ENCODE measurements at regions not wholly inside any gene's neighbourhood (a gene's known extent, or its start where the extent isn't known, plus 50 kb on each side); places are given as distances from the start of the nearest gene placed in this dataset.

DNA sequence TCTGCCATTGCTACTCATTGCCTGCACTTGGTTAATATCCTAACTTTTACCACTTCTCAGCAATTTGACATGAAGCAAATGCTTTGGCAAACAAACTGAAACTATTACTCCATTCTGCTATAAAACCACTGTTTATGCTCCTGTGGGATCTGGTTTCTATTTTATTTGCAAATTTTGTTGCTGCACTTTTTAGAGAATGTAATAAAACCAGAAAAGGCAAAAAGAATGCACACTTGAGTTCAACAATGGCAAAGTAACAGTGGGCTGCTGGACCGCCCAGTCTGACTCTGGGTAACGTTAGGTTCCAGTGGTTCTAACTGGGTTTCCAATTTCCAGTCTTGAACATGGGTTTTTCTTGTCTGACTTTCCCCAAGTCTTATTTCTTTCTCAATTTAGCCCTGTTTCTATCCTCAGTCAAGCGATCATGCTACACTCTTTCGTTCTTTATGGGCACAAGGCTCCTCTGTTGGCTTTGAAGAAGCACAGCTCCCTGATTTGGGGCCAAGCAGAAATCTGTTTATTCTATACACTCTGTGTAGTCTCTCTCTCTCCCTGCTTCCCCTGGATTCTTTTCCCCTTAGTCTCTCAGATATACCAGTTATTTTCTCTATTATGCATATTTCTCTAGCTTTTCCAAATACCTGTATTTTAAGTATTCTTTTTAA lies 129.2 kb upstream of the FAM3C start:
- Mint-ChIP-seq H3K4me3 (no peak overlapping the region), H3K27me3 (ENCODE audit: low read depth) (no peaks in the 10 kb centered on the region), H3K4me1 (ENCODE audit: low read depth) (peaks cover 5% of the 10 kb centered on the region), H3K27ac (no peak overlapping the region), H3K36me3 (ENCODE audit: low read depth) (no peaks in the 10 kb centered on the region), H3K9me3 (no peaks in the 10 kb centered on the region)
- intact Hi-C loops (cut with micrococcal nuclease), result no loop called here
- DNase-seq, result no peak
- CTCF ChIA-PET, result interaction anchor here (0.9 kb wide), 2 partner anchors 13 to 22 kb away, joined by 3 read pairs; no protein-coding TSS in a partner anchor

DNA sequence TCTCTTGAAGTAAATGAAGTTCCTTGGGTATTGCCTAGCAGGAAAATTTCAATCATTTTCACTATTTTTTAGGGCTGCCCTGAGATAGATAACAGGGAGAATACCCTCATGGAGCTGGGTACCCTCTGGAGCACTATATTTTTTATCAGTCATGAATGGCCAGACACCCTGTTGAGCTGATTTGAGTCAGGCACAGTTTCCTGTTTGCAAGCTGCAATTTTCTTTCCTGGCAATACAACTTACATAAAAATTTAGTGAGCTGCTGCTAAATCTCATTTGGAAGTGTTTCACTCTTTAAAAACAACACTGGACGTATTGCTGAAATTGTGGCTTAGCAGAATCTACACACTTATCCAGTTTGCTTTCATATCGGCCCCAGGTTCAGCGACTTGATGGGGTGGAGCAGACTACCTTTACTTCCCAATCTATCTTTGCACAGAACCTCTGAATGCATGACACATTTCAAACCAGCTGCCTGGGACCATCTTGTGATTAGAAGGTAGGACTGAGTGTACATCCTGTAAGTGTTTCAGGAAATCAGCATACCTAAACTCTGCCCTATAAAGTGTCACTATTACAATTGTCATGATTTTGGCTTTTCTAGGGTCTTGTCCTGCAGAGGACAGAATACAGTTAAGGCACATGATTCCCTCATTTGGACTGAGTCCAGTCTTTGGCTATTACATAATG lies 125.7 kb upstream of the FAM3C start:
- no peaks in the 10 kb centered on the region for H3K9me3 Mint-ChIP-seq
- no peaks in the 10 kb centered on the region for H3K36me3 Mint-ChIP-seq (ENCODE audit: low read depth)
- no peak overlapping the region for H3K27ac Mint-ChIP-seq
- CTCF ChIA-PET, result interaction anchor here (0.6 to 1.1 kb wide), 2 partner anchors 42 to 480 kb away, joined by 3 read pairs; no protein-coding TSS in a partner anchor
- intact Hi-C loops (cut with micrococcal nuclease), result no loop called here
- DNase-seq, result no peak
- no peak overlapping the region for H3K4me3 Mint-ChIP-seq
- H3K4me1 Mint-ChIP-seq (ENCODE audit: low read depth), result no peaks in the 10 kb centered on the region
- no peaks in the 10 kb centered on the region for H3K27me3 Mint-ChIP-seq (ENCODE audit: low read depth)

DNA sequence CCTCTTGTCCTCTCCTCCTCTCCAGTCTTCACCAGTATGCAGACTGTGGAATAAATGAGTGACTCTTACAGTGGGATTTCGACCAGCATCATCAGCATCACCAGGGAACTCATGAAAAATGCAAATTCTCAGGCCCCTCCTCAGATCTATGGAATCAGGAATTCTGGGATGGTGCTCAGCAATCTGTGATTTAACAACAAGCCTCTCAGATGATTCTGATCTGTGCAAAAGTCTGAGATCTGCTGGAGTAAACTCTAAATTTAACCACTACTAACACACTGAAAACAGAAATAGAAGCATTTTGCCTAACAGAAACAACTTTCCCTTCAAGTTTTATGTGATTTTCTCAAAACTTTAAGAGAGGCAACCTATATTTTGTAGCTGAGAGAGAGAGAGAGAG lies 124.8 kb upstream of the FAM3C start:
- CTCF ChIA-PET, result no interaction called here
- Mint-ChIP-seq H3K27me3 (ENCODE audit: low read depth) (no peaks in the 10 kb centered on the region), H3K4me3 (no peak overlapping the region), H3K27ac (no peak overlapping the region), H3K36me3 (ENCODE audit: low read depth) (no peaks in the 10 kb centered on the region), H3K9me3 (no peaks in the 10 kb centered on the region), H3K4me1 (ENCODE audit: low read depth) (no peaks in the 10 kb centered on the region)
- DNase-seq, result no peak
- intact Hi-C loops (cut with micrococcal nuclease), result no loop called here

DNA sequence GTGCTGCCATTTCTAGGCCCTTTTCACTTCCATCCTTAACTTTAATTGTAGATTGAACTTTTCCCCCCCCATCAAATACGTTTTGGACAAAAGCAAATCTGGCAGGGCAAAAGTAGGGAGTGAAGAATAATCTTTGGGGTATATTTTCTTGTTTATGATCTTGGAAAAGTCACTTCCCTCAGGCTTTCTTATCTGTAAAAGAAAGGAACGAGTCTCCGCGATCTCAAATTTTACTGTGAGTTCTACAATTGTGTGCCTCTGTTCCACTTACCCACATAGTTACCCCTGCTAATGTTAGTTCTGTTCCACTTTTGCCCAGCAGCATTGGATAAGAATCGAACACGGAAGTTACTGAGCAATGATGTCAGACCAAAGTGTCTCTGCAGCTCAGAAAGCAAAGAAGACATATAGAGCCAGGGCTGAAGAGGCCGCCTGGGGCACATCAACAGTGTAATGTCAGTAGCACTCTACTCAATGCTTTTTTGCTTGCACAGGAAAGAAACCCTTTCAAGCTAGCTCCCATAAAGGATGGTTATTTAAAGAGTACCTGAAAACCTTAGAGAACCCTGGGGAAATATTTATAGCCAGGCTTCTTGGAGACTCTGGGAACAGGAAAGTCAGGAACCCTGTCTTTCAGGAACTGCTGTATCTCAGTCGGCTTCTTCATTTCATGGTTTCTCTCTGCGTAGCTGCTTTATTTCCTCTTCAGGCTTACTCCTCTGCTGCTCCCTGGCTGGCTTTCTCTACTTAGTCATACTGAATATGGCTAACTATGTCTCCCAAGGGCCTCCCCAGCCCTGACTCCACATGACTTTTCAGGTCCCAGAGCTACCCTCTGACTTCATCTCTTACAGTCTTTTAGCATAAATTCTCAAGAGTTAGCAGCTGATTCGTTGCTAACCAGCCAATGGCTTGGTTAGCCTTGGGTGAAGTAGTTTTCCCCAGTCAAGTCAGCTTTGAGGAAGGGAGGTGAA lies 123.7 kb upstream of the FAM3C start:
- no peaks in the 10 kb centered on the region for H3K36me3 Mint-ChIP-seq (ENCODE audit: low read depth)
- H3K27ac Mint-ChIP-seq, result no peak overlapping the region
- CTCF ChIA-PET, result interaction anchor here (0.6 to 1.5 kb wide), 2 partner anchors 131 to 155 kb away, joined by 3 read pairs; no protein-coding TSS in a partner anchor
- H3K4me3 Mint-ChIP-seq, result no peak overlapping the region
- intact Hi-C loops (cut with micrococcal nuclease), result no loop called here
- no peaks in the 10 kb centered on the region for H3K9me3 Mint-ChIP-seq
- DNase-seq, result no peak
- H3K27me3 Mint-ChIP-seq (ENCODE audit: low read depth), result no peaks in the 10 kb centered on the region
- H3K4me1 Mint-ChIP-seq (ENCODE audit: low read depth), result no peaks in the 10 kb centered on the region

DNA sequence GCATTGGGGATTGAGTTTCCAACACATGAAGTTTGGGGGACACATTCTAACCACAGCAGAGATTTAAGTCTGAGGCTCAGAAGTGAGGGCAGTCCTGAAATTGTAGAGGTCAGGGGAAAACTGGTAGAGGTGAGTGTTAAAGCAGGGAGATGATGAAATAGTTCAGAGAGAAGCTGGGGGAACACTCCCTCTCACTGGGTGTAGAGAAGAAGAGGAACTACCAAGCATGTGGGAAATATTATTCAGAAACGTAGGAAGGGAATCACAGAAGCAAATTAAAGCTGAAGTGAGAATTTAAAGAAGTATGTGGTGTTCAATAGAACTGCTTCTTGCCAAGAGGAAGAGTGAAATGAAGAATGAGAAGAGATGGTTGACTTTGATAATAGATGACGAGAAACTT lies 121.5 kb upstream of the FAM3C start:
- CTCF ChIA-PET, result interaction anchor here (1.2 kb wide), 2 partner anchors 10 to 150 kb away, joined by 4 read pairs; no protein-coding TSS in a partner anchor
- H3K4me3 Mint-ChIP-seq, result no peak overlapping the region
- H3K27ac Mint-ChIP-seq, result no peak overlapping the region
- no peaks in the 10 kb centered on the region for H3K36me3 Mint-ChIP-seq (ENCODE audit: low read depth)
- no peaks in the 10 kb centered on the region for H3K27me3 Mint-ChIP-seq (ENCODE audit: low read depth)
- DNase-seq, result no peak
- intact Hi-C loops (cut with micrococcal nuclease), result no loop called here
- no peaks in the 10 kb centered on the region for H3K4me1 Mint-ChIP-seq (ENCODE audit: low read depth)
- no peaks in the 10 kb centered on the region for H3K9me3 Mint-ChIP-seq

DNA sequence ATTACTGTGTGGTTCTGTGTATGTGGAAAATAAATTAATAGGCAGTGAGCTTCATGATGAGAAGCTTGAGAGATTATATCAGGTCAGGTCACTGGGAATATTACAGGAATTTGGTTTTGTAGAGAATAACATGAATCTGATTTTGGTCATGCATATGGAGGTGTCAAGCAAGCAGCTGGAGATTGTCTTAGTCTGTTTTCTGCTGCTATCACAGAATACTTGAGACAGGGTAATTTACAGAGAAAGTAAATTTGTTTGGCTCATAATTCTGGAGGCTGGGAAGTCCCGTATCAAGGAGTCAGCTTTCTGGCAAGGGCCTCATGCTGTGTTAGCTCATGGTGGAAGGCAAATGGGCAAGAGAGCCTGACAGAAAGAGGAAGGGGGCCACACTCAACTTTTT lies 120.7 kb upstream of the FAM3C start:
- intact Hi-C loops (cut with micrococcal nuclease), result no loop called here
- H3K9me3 Mint-ChIP-seq, result peaks cover 1% of the 10 kb centered on the region
- CTCF ChIA-PET, result interaction anchor here (1.2 kb wide), 2 partner anchors 9 to 150 kb away, joined by 4 read pairs; no protein-coding TSS in a partner anchor
- DNase-seq, result no peak
- peaks cover 2% of the 10 kb centered on the region for H3K27me3 Mint-ChIP-seq (ENCODE audit: low read depth)
- H3K27ac Mint-ChIP-seq, result no peak overlapping the region
- H3K36me3 Mint-ChIP-seq (ENCODE audit: low read depth), result no peaks in the 10 kb centered on the region
- no peak overlapping the region for H3K4me3 Mint-ChIP-seq
- H3K4me1 Mint-ChIP-seq (ENCODE audit: low read depth), result no peaks in the 10 kb centered on the region

DNA sequence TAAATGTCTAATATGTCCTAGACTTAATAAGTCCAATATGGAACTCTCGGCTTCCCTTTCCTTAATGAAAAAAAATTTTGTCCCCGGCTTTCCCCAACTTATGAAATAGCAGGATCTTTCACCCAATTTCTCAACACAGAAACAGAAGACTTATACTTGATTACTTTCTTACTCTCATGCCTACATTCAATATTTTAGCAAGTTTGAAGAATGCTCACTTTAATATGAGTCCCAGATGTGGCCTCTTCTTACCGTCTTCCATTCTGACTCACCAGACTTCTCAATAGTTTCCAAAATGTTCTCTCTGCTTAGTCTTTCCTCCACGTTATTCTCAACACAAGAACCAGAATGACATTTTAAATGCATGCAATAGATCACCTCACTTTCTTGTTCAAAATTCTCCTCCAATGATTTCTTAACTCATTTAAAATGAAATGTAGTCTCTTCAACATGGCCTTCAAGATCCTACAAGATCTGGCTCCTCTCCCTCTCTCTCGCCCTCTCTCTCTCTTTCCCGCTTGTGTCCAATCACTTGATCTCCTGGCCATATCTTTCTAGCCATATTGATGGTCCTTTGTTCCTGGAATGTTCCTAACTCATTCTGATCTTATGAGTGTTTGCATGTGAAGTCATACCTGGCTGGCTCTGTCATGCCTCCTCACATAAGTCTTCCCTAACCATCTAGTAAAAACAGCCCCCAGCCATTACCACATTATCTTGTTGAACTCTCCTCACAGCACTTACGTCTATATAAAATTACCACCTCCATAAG lies 119.7 kb upstream of the FAM3C start:
- Mint-ChIP-seq H3K27me3 (ENCODE audit: low read depth) (peaks cover 2% of the 10 kb centered on the region), H3K27ac (no peak overlapping the region), H3K4me3 (no peak overlapping the region), H3K9me3 (peaks cover 6% of the 10 kb centered on the region), H3K36me3 (ENCODE audit: low read depth) (no peaks in the 10 kb centered on the region), H3K4me1 (ENCODE audit: low read depth) (no peaks in the 10 kb centered on the region)
- intact Hi-C loops (cut with micrococcal nuclease), result no loop called here
- CTCF ChIA-PET, result interaction anchor here (0.9 kb wide), 1 partner anchor 149 kb away, joined by 3 read pairs; no protein-coding TSS in a partner anchor
- DNase-seq, result no peak

DNA sequence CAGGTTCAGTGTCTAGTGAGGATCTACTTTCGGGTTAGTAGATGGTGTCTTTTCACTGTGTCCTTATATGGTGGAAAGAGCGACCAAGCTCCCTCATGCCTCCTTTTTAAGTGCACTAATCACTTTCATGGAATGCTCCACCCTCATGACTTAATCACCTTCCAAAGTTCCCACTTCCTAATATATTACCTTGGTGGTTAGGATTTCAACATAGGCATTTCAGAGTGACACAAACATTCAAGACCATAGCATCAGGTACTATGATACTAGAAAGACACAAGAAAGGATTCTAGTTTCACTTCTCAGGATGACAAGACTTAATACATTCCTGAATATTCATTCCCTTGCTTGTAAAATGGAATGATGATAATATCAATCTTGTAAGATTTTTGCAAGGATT lies 119.1 kb upstream of the FAM3C start:
- intact Hi-C loops (cut with micrococcal nuclease), result no loop called here
- no peak overlapping the region for H3K4me3 Mint-ChIP-seq
- H3K4me1 Mint-ChIP-seq (ENCODE audit: low read depth), result no peaks in the 10 kb centered on the region
- CTCF ChIA-PET, result interaction anchor here (0.8 to 0.9 kb wide), 2 partner anchors 112 to 149 kb away, joined by 3 read pairs; no protein-coding TSS in a partner anchor
- no peaks in the 10 kb centered on the region for H3K36me3 Mint-ChIP-seq (ENCODE audit: low read depth)
- H3K9me3 Mint-ChIP-seq, result peaks cover 12% of the 10 kb centered on the region
- no peak for DNase-seq
- H3K27ac Mint-ChIP-seq, result no peak overlapping the region
- H3K27me3 Mint-ChIP-seq (ENCODE audit: low read depth), result peaks cover 2% of the 10 kb centered on the region

DNA sequence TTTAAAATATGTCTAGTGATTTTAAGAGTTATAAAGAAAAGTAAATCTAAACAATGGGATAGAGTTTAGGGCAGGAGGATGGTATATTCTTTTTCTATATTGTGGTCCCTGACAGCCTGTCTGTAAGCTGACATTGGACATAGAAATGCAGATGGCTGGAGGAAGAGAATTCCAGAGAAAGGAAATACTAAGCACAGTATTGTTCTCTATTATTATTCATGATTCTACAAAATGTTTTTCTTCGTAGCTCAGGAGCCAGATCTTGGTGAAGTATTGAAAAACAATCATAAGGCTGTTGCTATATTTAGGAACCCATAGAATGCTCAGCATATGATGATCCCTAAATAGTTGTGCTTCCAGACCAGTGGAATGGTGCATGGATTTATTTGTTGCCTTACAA lies 117.0 kb upstream of the FAM3C start:
- DNase-seq, result no peak
- no peaks in the 10 kb centered on the region for H3K4me1 Mint-ChIP-seq (ENCODE audit: low read depth)
- no peak overlapping the region for H3K4me3 Mint-ChIP-seq
- H3K9me3 Mint-ChIP-seq, result peaks cover 16% of the 10 kb centered on the region
- CTCF ChIA-PET, result no interaction called here
- intact Hi-C loops (cut with micrococcal nuclease), result no loop called here
- H3K36me3 Mint-ChIP-seq (ENCODE audit: low read depth), result no peaks in the 10 kb centered on the region
- H3K27me3 Mint-ChIP-seq (ENCODE audit: low read depth), result peaks cover 6% of the 10 kb centered on the region
- no peak overlapping the region for H3K27ac Mint-ChIP-seq

DNA sequence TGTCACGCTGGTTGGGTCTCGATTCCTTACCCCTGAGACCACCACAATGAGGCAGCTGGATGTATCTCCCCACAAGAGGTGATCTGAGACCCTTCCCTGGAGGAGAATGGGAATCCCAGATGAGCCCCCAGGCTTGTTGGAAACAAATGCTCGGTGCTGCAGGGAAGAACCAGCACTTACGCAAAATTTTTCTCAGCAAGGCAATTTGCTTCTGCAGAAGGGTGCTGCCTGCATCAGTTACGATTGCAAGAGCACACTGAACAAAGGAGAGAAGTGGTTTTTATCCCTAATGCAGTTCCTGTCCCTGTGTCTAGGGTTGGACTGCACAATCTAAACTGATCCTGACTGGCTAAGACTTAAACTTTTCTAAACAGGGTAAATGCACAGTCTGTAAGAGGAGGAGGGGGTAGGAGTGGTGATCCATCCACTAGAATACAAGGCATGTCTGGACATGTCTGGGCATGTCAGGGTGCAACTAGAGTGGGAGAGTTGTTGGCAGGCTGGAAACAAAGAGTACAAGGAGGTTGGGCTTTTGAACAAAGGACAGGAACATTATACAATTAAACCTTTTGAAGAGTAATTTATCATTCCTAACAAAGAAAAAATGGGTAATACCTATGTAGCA lies 114.9 kb upstream of the FAM3C start:
- CTCF ChIA-PET, result no interaction called here
- H3K4me3 Mint-ChIP-seq, result no peak overlapping the region
- no peak for DNase-seq
- peaks cover 25% of the 10 kb centered on the region for H3K9me3 Mint-ChIP-seq
- no peaks in the 10 kb centered on the region for H3K36me3 Mint-ChIP-seq (ENCODE audit: low read depth)
- no peak overlapping the region for H3K27ac Mint-ChIP-seq
- H3K27me3 Mint-ChIP-seq (ENCODE audit: low read depth), result peaks cover 6% of the 10 kb centered on the region
- no peaks in the 10 kb centered on the region for H3K4me1 Mint-ChIP-seq (ENCODE audit: low read depth)
- intact Hi-C loops (cut with micrococcal nuclease), result loop anchor here (1.0 kb wide), 1 partner anchor 144 kb away; no protein-coding TSS in a partner anchor

DNA sequence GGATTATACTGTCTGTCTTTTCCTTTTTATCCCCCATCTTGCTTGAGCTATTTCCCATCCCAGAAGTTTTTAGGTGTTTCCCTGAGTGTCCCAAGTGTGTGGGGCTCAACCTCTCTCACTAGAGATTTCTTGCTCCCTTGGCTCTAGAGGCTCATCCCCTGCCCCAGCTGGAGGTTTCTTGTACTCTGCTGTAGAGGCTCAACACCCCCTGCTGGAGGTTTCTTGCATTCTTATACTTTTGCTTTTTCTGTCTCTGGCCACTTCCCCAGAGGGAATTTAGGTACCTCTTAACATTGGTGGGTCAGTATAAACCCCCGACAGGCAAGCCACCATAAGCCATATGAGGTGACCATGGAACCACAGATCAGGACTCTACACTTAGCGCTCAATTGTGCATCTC lies 114.2 kb upstream of the FAM3C start:
- DNase-seq, result no peak
- CTCF ChIA-PET, result no interaction called here
- intact Hi-C loops (cut with micrococcal nuclease), result loop anchor here (1.0 kb wide), 1 partner anchor 143 kb away; no protein-coding TSS in a partner anchor
- Mint-ChIP-seq H3K36me3 (ENCODE audit: low read depth) (no peaks in the 10 kb centered on the region), H3K4me3 (no peak overlapping the region), H3K27me3 (ENCODE audit: low read depth) (peaks cover 6% of the 10 kb centered on the region), H3K27ac (no peak overlapping the region), H3K4me1 (ENCODE audit: low read depth) (no peaks in the 10 kb centered on the region), H3K9me3 (peaks cover 32% of the 10 kb centered on the region)

Measured in activated naive CD4-positive, alpha-beta T cell treated with anti-CD3 and anti-CD28 coated beads for 36 hours (primary cell).